HG03439 (cell line): ENCODE measurements at regions not wholly inside any gene's neighbourhood (a gene's known extent, or its start where the extent isn't known, plus 50 kb on each side); places are given as distances from the start of the nearest gene placed in this dataset.
"Not testable (repeated sequence)": the region's sequence is repeated elsewhere in the genome, so short reads cannot be mapped to it uniquely, and the experiment has no call there.

Source experiments
- ATAC-seq: cut with Tn5 transposase; IDR thresholded peaks from one replicate; pipeline ENCODE4 v1.9.1; 2021; ENCODE audit warnings: mild to moderate bottlenecking, moderate library complexity; ENCODE audit not compliant: unreplicated experiment

DNA sequence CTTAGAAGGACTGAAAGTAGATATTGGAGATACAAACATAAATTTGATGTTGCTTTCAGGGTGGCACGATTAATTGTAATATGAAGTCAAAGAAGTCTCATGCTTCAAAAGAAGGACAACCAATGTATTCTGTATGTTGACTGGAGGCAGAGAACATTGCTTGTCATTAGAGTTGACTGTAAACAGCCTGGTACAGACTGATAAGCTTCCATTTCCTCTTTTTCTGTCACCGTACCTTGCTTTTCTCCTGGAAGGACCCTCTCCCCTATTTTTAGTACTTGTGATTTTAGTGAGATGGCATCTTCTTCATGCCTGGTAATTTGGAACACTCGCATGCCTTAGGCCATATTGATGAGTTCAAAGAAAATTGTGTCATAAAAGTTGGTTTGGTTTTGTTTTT lies 809.4 kb downstream of the PRELID2 start:
- ATAC-seq: no peak

DNA sequence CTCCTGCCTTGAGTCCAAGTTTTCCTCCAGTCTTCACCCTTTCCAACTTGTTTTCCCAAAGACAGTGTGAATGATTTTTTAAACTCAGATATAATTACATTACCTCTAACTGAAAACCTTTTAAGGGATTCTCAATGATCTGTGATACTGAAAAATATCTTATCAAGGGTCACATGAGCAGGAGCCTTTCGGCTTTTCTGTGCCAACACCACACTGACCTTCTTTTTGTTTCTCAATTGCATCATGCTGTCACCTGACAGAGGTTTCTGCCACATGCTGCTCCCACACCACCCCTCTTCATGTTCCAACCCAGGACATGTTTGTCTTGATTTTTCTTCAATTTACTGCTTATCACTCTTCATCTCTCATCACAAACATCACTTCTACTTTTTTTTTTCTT lies 820.0 kb downstream of the PRELID2 start:
- no peak for ATAC-seq

DNA sequence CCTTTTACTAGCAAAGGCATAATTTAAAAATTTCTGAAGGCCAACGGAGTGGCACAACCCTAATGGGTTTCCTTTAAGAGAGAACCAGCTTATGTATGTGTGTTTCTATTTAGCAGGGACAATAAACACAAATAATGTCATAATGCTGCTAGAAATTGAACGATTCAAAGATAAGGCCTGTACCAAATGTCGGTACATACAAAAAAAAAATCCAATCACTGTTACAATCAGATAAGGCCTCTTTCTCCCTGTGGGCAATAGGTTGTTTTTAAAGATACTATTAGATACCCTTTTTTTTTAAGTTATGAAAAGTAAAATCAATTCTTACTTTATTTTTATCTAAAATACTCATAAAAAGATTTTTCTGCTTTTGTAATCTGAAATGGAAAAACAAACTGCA lies 821.0 kb downstream of the PRELID2 start:
- no peak for ATAC-seq

DNA sequence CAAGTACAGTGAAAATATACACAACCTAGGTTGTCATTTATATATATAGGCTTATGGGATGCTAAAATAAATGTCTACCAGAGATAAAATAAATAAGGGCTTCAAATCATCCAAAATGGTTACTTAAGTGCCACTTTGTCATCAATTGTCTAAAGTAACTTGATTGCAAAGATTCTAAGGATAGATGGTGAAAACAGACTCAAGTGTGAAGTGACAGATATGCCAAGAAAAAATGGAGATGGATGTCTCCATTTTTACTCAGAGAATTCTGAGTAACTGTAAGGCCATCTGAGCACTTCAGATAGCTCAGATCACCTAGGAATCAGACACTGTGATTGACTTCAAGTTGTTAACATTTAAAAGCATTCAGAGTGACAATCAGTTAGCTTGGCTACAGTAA lies 824.3 kb downstream of the PRELID2 start:
- ATAC-seq: no peak

DNA sequence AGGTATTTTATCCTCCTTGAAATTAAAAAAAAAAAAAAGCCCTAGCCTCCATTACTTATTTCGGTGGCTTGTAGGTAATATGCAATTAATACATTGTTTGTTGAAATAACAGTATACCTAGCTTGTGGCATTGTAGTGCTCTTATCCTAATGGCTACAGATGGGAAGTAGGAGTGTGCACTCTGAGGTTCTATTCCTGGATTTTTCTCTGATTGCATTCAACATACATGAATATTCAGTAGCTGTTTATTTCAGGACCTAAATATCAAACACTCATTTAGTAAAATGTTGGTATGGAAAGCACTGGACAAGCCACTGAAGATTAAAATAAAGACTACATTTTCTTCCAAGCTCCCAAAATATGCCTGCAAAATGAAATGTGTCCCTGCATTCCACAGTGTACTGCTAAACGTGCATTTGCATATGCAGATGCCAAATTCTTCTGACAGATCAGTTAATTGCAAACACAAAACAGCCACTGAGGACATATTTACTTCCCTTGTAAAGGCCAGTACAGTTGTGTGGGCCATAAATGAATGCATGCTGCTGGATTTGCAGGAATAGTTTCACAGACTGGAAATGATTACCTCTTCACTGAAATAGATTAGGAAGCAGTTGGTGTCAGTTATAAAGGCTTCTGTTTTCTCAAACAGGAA lies 826.1 kb downstream of the PRELID2 start:
- ATAC-seq: no peak

DNA sequence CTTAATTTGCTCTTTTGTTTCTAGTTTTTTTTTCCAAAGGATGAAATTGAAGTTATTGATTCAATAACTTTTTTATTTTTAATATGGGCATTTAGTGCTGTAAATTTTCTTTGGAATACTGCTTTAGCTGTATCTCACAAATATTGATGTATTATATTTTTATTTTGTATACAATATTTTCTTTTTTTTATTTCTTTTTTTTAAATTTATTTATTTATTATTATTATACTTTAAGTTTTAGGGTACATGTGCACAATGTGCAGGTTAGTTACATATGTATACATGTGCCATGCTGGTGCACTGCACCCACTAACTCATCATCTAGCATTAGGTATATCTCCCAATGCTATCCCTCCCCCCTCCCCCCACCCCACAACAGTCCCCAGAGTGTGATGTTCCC lies 823.7 kb downstream of the KCTD16 start:
- not testable (repeated sequence) for ATAC-seq

DNA sequence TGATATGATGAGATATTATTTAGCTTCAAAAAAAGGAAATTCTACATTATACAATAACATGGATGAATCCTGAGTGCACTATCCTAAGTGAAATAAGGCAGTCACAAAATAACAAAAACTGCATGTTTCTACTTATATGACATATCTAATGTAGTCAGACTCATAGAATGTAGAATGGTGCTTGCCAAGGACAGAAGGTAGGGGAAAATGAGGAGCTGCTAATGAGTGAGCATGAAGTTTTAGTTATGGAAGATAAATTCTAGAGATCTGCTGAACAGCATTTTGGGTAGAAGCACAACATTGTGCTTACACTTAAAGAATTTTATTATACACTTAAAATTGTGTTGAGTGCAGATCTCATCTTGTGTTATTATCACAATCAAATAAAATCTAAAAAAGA lies 812.4 kb downstream of the KCTD16 start:
- no peak for ATAC-seq

DNA sequence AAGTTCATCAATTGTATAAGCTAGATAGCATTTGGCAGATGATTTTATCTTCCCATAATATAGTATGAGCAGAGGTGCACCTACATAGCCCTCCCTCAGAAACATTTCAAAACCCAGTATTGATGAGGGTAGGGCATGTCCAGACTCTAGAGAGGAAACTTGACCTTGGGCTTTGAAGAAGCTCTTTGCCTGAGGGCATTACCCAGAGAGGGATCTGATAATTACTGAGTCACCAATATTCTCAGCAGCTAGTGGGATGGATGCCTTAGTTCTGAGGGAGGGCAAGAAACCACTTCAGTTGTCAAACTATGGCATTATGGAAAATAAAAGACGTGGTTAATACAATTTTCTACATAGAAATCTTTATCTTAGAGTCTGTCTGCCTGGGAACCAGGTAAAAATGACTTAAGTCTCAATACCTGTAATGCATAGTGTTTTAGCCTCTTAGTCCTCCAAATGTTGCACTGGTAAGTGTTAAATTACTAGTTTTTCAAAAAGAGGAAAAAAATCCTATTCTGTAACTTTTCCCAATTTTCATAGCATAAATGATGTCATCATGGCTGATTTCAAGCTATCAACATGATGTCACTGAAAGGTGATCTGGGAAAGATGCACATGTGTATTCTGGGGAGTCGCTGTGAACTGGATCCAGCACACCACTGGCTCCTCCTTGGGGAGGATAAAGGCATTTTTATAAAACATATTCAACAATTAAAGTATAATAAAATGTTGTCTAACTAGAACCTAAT lies 809.0 kb downstream of the KCTD16 start:
- ATAC-seq: no peak

DNA sequence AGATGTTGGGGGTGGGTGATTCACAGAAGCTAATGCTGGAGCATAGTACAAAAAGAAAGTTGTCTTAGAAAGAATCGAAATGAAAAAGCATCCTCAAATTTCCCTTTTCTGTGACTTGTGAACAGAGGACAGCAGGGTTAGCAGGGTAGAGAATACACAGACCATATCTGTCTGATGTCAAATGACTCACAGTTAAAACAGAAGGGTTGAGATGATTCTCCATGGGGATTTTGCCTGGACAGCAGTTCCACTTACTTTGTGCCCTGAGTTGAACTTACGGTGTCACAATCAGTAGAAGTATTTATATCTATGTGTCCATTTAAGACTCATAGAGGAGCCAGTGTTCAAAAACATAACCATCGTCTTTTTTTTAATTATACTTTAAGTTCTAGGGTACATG lies 801.6 kb downstream of the KCTD16 start:
- no peak for ATAC-seq

DNA sequence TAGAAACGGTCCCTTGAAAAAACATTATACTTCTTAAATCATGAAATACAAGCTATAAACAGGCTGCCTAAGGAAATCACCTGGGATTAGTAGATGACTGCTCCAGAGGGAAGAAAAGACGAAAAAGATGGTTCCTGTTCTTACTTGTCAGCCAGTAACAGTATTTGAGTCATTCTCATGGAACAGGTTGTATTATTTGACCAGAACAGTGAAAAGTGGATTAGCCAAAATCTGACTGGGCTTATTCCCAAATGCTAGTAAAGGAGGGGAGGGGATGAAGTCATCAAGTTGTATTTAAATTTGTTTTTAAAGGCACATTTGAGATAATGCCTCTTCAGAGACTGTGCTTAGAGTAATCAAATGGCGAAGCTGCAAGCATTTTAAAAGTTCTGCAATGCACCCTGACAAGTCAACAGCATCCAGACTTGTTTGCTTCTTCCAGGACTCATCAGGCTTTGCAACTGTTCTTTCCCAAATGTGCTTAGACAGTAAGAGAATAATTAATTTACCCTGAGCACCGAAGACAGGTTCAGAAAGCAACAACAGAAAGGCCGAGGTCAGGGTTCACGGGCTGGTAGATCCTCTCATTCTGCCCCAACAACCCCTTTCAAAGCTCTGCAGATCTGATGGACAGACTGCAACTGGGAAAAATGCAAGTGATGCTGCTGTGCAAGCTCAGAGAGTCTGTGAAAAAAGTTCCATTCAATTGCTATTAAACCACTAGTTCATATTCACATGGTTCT lies 800.6 kb downstream of the KCTD16 start:
- no peak for ATAC-seq

DNA sequence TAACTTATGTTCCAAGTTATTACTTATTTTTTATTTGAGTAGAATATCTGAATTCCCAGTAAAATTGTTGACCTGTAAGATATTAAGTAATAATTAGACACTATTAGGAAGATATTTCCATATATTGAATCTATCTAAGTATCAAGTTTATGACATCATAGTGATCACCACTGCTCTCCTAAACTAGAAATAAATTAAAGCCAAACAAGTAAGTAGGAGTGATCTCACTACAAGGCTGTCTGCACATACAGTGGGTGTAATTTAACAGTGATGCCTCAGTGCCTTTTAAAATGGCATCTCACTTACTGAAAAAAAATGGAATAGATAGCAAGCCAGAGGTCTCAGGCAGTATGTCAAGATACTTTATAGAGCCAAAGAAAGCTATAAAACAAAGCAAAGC lies 789.6 kb downstream of the KCTD16 start:
- no peak for ATAC-seq

DNA sequence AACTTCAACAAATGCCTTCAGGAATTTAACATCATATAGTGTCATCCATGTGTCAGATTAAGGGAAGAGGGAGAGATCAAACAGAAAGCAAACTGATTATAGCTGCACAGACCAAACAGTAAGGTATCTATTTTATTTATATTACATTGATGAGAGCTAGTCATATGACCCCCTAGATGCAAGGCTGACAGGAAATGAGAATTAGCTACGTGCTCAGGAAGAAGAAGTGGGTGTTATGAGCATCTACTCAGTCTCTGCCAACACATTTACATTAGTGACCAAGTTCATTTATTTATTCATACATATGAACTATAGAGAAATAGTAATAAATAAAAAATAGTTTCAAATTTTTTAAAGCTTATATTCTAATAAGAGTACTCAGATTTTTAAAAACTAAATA lies 787.3 kb downstream of the KCTD16 start:
- no peak for ATAC-seq

DNA sequence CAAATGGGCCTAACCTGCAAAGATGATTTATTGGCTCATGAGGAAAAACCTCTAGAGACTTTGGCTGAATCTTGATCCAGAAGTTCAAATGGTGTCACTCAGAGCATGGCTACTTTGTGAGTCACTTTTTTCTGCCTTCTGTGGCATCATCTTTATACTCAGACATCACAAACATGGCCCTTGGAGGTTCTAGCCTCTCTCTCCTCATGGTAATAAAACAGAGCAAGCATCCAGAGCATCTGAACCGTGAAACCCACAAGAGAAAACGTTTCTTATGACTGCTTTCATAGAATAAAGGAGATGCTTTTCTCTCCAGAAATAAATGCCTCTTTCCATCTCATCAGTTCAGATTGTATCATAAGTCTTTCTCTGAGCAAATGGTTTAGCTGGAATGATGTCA lies 780.3 kb downstream of the KCTD16 start:
- ATAC-seq: no peak

DNA sequence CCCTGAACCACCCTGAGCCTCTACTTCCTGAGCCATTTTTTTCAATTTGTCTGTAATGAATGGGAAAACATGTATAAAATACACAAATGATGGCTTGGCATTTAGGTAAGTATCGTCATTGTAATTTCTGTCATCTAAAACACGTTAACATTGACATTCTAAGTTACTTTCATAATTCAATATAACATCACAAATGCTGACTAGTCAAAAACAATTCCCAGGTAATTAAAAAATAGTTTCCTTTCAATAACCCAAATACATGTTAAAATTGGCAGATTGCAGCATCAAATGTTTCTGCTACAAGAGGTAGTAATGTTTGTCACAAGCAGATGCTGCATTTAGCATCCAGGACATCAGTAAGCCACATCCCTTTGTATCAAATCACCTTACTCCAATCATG lies 776.4 kb downstream of the KCTD16 start:
- no peak for ATAC-seq

DNA sequence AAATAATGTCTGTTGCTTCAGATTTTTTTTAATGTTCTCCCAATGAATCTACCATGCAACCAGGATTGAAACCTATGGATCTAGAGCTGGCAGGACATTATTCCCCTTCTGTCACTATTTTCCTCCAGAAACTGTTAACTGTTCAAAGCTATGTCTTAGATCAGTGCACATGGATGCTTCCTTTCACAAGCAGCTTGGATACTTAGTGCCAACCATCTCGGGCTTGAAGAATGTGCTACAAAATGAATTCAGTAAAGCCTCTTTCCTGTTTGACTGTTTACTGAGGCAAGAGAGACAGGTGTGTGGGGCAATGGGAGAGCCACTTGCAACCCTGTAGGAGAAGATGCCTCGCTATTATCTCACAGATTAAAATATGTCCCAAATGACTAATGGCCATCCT lies 774.8 kb downstream of the KCTD16 start:
- ATAC-seq: no peak

DNA sequence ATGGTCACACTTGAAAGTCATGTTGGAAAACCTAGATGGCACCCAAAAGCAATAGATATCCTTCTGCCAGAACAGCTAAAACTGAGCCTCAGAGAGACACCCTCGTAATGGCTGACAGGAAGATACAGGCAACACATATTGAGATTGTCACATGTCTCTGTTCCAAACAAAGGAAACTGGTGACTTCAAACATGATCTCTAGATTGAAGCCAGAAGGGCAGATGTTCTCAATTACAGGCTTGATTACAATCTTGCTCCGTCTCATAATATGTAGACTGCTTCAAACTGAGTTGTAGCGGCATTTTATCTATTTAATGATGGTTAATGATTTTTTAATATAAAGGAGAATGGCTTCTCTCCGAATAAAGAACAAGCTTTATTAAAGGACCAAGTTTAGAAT lies 774.3 kb downstream of the KCTD16 start:
- ATAC-seq: no peak

DNA sequence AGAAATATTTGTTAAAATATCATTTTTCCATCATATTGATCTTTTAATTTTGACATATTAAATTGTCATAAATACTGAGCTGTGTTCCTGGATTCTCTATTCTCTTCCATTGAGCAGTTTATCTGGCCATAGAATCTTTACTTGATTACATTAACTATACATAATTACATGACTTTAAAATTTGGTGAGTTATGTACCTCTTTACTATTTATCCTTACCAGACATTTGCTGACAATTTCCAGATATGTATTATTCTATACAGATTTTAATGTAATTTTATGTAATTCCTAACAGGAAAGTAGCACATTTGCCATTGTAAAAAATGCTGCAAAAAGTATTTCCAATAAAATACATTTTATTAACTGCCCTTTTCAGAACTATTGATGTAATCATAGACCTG lies 770.3 kb downstream of the KCTD16 start:
- no peak for ATAC-seq

DNA sequence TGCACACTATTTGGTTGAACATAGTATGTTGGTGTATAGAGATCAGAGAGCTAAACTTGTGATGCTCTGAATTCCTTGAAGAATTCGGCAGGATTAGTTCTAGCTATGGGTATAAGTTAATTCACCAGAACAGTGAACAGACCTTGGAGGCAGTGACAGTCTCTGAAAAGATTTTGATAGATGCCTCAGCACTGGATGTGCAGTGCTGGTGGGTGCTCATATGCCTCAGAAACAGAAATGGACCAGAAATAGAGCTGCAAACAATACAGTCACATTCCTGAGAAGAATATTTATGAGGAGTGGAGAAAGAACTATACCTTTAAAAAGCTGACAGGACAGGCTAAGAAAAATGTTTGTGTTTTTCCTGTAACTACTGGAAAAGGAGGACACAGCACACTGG lies 747.7 kb downstream of the KCTD16 start:
- no peak for ATAC-seq

DNA sequence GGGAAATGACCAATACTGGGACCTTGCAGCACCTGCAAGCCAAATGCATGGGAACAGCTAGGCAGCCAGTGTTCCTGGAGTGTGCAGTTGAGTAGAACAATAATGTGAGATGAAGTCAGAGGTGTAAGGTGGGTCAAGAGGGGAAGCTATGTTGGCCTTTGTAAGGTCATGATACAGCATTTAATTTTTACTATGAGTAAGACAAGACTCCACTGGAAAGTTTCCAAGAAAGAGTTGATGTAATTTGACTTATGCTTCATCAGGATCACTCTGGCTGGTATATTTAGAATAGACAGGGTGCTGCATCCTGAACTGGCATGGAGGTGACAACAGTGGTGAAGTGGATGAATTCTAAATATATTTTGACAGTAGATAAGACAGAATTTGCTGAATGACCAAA lies 744.8 kb downstream of the KCTD16 start:
- ATAC-seq: no peak

DNA sequence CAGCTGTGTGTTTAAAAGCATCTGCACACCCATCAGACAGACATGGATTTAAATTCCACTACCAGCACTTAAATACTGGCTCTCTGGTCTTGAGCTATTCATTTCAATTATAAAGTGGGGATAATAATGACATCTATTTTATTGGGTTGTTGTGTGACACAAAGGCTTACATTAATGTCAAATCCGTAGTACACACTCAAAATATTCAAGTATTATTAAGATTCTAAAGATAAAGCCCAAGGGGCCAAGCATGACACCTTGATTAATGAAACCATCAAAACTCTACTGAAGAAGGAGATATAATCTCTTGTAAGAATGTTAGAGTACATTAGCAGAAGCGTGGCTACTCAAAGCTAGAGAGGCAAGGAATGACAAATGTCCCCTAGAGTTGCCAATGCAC lies 743.0 kb downstream of the KCTD16 start:
- no peak for ATAC-seq

DNA sequence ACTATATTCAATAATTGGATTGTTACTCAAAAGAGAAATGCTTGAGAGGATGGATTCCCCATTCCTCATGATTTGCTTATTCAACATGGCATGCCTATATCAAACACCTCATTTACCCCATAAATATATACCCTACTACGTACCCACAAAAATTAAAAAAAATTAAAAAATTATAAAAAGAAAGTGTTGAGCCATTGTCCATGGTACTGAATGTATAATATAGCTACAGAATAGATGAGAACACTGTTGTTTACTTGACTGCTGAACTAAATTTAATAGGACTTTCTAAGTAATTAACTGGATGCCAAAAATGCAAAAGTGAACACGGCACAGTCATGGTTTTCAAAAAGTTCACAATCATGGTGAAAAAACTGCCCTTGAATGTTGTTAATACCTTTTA lies 725.8 kb downstream of the KCTD16 start:
- no peak for ATAC-seq

DNA sequence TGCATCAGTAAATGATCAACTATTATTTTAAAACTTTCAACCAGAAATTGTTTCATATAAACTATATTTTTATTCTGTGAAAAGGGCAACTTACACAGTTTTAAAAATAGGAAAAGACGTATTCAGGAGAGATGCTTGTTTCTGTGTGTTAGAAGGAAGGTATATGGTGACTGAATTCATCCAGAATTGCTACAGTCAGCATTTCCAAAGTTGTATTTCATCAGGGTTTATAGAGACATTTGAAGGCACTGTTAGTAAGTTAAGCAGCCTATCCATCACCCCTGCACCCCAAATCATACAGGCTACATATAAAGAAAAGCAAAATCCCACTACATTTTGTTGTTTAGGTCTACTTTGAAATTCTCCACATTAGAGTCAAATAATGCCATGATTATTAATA lies 716.0 kb downstream of the KCTD16 start:
- no peak for ATAC-seq
